ENCODE measurements at regions not wholly inside any gene's neighbourhood (a gene's known extent, or its start where the extent isn't known, plus 50 kb on each side); places are given as distances from the start of the nearest gene placed in this dataset.

- TF ChIP-seq, protein P1, sequence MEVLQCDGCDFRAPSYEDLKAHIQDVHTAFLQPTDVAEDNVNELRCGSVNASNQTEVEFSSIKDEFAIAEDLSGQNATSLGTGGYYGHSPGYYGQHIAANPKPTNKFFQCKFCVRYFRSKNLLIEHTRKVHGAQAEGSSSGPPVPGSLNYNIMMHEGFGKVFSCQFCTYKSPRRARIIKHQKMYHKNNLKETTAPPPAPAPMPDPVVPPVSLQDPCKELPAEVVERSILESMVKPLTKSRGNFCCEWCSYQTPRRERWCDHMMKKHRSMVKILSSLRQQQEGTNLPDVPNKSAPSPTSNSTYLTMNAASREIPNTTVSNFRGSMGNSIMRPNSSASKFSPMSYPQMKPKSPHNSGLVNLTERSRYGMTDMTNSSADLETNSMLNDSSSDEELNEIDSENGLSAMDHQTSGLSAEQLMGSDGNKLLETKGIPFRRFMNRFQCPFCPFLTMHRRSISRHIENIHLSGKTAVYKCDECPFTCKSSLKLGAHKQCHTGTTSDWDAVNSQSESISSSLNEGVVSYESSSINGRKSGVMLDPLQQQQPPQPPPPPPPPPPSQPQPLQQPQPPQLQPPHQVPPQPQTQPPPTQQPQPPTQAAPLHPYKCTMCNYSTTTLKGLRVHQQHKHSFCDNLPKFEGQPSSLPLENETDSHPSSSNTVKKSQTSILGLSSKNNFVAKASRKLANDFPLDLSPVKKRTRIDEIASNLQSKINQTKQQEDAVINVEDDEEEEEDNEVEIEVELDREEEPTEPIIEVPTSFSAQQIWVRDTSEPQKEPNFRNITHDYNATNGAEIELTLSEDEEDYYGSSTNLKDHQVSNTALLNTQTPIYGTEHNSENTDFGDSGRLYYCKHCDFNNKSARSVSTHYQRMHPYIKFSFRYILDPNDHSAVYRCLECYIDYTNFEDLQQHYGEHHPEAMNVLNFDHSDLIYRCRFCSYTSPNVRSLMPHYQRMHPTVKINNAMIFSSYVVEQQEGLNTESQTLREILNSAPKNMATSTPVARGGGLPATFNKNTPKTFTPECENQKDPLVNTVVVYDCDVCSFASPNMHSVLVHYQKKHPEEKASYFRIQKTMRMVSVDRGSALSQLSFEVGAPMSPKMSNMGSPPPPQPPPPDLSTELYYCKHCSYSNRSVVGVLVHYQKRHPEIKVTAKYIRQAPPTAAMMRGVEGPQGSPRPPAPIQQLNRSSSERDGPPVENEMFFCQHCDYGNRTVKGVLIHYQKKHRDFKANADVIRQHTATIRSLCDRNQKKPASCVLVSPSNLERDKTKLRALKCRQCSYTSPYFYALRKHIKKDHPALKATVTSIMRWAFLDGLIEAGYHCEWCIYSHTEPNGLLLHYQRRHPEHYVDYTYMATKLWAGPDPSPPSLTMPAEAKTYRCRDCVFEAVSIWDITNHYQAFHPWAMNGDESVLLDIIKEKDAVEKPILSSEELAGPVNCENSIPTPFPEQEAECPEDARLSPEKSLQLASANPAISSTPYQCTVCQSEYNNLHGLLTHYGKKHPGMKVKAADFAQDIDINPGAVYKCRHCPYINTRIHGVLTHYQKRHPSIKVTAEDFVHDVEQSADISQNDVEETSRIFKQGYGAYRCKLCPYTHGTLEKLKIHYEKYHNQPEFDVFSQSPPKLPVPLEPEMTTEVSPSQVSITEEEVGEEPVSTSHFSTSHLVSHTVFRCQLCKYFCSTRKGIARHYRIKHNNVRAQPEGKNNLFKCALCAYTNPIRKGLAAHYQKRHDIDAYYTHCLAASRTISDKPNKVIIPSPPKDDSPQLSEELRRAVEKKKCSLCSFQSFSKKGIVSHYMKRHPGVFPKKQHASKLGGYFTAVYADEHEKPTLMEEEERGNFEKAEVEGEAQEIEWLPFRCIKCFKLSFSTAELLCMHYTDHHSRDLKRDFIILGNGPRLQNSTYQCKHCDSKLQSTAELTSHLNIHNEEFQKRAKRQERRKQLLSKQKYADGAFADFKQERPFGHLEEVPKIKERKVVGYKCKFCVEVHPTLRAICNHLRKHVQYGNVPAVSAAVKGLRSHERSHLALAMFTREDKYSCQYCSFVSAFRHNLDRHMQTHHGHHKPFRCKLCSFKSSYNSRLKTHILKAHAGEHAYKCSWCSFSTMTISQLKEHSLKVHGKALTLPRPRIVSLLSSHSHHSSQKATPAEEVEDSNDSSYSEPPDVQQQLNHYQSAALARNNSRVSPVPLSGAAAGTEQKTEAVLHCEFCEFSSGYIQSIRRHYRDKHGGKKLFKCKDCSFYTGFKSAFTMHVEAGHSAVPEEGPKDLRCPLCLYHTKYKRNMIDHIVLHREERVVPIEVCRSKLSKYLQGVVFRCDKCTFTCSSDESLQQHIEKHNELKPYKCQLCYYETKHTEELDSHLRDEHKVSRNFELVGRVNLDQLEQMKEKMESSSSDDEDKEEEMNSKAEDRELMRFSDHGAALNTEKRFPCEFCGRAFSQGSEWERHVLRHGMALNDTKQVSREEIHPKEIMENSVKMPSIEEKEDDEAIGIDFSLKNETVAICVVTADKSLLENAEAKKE (CRISPR knock-in tag; IDR thresholded peaks at IDR 0.05) = no peak
- TF ChIP-seq EZH2phosphoT487 (IDR thresholded peaks at IDR 0.05; ENCODE audit: unreplicated experiment) = no peak
These were observed 102.1 kb upstream of the SSBP2 start (continued) for GRCh38 chr5:81853030-81853357.

GRCh38 chr5:81852291-81853029 lies 101.6 kb upstream of the SSBP2 start:
- peak overlapping the region; percentile 95 for H3K27ac Mint-ChIP-seq
- no peaks in the 10 kb centered on the region for H3K27me3 ChIP-seq (ENCODE audit: insufficient read depth)
- H3K9me3 Mint-ChIP-seq = no peaks in the 10 kb centered on the region
- peak overlapping the region; percentile 94 for H3K27ac ChIP-seq (ENCODE audit: low read depth)
- H3K4me3 ChIP-seq = peak overlapping the region; percentile 55
- ATAC-seq = peak; percentile 52
- H3K4me1 ChIP-seq (ENCODE audit: insufficient read depth) = peaks cover 72% of the 10 kb centered on the region
- H3F3A ChIP-seq (replicated peaks; ENCODE audit: low read depth) = peaks cover 3% of the 10 kb centered on the region
- H3K36me3 ChIP-seq (ENCODE audit: insufficient read depth) = no peaks in the 10 kb centered on the region
- H3K4me3 Mint-ChIP-seq = peak overlapping the region; percentile 77
- H3K79me2 ChIP-seq (replicated peaks; ENCODE audit: insufficient read depth) = no peaks in the 10 kb centered on the region
- no peaks in the 10 kb centered on the region for H3K36me3 Mint-ChIP-seq (ENCODE audit: low read depth)
- no peaks in the 10 kb centered on the region for H4K20me1 ChIP-seq (replicated peaks; ENCODE audit: insufficient read depth)
- peaks cover 71% of the 10 kb centered on the region for H3K4me1 Mint-ChIP-seq
- no peaks in the 10 kb centered on the region; the same call in 1 of the 2 replicates for H3K9me2 ChIP-seq (ENCODE audit: insufficient read depth)
- peaks cover 9% of the 10 kb centered on the region for H3K27me3 Mint-ChIP-seq (ENCODE audit: insufficient read depth, low read depth, poor library complexity)
- peak; percentile 86 for DNase-seq (ENCODE audit: low spot score)
- H2AFZ ChIP-seq = no peak overlapping the region; the same call in 1 of the 2 replicates
- peak overlapping the region; percentile 82 for H3K4me2 ChIP-seq
- TF ChIP-seq ETS1 (IDR thresholded peaks at IDR 0.05) = no peak
- TF ChIP-seq CREB1 (CRISPR knock-in tag; IDR thresholded peaks at IDR 0.05; ENCODE audit: low read depth) = no peak
- no peak for TF ChIP-seq EZH2 (IDR thresholded peaks at IDR 0.05; ENCODE audit: low read depth, unreplicated experiment)
- no peak for TF ChIP-seq STAT1 (IDR thresholded peaks at IDR 0.05; ENCODE audit: unreplicated experiment)
- no peak for TF ChIP-seq ZNF331 (CRISPR knock-in tag; IDR thresholded peaks at IDR 0.05; ENCODE audit: low read depth)
- TF ChIP-seq POLR2AphosphoS5 (IDR thresholded peaks at IDR 0.05; ENCODE audit: low read depth) = peak; percentile 7; the same call in 1 of the 2 replicates
- TF ChIP-seq ZNF114 (CRISPR knock-in tag; IDR thresholded peaks at IDR 0.05) = no peak
- no peak for TF ChIP-seq EZH2phosphoT487 (IDR thresholded peaks at IDR 0.05; ENCODE audit: unreplicated experiment)
- TF ChIP-seq REST (IDR thresholded peaks at IDR 0.05; ENCODE audit: unreplicated experiment) = no peak
- TF ChIP-seq JUNB (IDR thresholded peaks at IDR 0.05; ENCODE audit: unreplicated experiment) = no peak
- TF ChIP-seq, protein P2, sequence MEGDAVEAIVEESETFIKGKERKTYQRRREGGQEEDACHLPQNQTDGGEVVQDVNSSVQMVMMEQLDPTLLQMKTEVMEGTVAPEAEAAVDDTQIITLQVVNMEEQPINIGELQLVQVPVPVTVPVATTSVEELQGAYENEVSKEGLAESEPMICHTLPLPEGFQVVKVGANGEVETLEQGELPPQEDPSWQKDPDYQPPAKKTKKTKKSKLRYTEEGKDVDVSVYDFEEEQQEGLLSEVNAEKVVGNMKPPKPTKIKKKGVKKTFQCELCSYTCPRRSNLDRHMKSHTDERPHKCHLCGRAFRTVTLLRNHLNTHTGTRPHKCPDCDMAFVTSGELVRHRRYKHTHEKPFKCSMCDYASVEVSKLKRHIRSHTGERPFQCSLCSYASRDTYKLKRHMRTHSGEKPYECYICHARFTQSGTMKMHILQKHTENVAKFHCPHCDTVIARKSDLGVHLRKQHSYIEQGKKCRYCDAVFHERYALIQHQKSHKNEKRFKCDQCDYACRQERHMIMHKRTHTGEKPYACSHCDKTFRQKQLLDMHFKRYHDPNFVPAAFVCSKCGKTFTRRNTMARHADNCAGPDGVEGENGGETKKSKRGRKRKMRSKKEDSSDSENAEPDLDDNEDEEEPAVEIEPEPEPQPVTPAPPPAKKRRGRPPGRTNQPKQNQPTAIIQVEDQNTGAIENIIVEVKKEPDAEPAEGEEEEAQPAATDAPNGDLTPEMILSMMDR (conservative IDR thresholded peaks at IDR 0.05; ENCODE audit: low read depth in 2 of 2) = no peak

All from GM23338 (cell line).